ENCODE measurements at regions not wholly inside any gene's neighbourhood (a gene's known extent, or its start where the extent isn't known, plus 50 kb on each side); places are given as distances from the start of the nearest gene placed in this dataset.

- H3K36me3 ChIP-seq (ENCODE audit: insufficient read depth, low read length) = no peaks in the 10 kb centered on the region
- H3K9me3 ChIP-seq (ENCODE audit: low read length) = no peaks in the 10 kb centered on the region
- no peak overlapping the region for H3K4me3 ChIP-seq (ENCODE audit: low read depth, low read length, poor library complexity, severe bottlenecking)
- H3K4me2 ChIP-seq (ENCODE audit: low read length) = no peak overlapping the region
- H3K27me3 ChIP-seq (ENCODE audit: insufficient read depth, low read length) = no peaks in the 10 kb centered on the region
- H3K4me1 ChIP-seq (ENCODE audit: insufficient read depth, low read length, severe bottlenecking) = no peaks in the 10 kb centered on the region
- no peaks in the 10 kb centered on the region for H3K9me2 ChIP-seq (ENCODE audit: low read depth, low read length)
- H3K9ac ChIP-seq (ENCODE audit: low read length) = no peak overlapping the region
- H2AFZ ChIP-seq (ENCODE audit: low read length) = no peak overlapping the region
- no peaks in the 10 kb centered on the region for H4K20me1 ChIP-seq (ENCODE audit: insufficient read depth, low read length)
- H3F3A ChIP-seq (ENCODE audit: insufficient read depth, low read length) = no peaks in the 10 kb centered on the region
- TF ChIP-seq CTCF (IDR thresholded peaks at IDR 0.05; ENCODE audit: low read length) (no peak), EZH2 (IDR thresholded peaks at IDR 0.05; ENCODE audit: borderline replicate concordance, low read length) (no peak)
- no peak overlapping the region for H3K27ac ChIP-seq (ENCODE audit: low read depth, low read length, poor library complexity, severe bottlenecking)
- H3K79me2 ChIP-seq (ENCODE audit: insufficient read depth, low read length) = no peaks in the 10 kb centered on the region
Measured at GRCh38 chr10:64071218-64071617, 550.0 kb downstream of the REEP3 start.

DNA sequence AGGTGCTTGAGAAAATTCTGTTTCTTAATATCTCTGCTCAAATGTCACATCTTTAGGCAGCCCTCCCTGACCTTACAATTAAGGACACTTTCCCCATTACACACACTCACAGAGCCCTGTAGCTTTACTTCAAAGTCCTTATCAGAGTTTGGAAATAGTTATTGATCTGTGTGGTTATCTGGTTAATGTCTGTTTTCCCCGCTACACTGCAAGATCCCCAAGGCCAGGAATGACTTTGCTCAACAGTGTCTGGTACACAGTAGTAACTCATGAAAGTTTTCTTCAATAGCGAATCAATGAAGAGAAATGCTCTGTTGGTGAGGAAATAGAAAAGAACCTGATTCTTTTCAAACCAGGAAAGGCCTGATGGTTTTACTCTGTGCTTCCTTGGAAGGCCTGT lies 554.4 kb downstream of the REEP3 start:
- H3K36me3 ChIP-seq (ENCODE audit: insufficient read depth, low read length) = no peaks in the 10 kb centered on the region
- no peak overlapping the region for H3K27ac ChIP-seq (ENCODE audit: low read depth, low read length, poor library complexity, severe bottlenecking)
- no peaks in the 10 kb centered on the region for H3K79me2 ChIP-seq (ENCODE audit: insufficient read depth, low read length)
- H3K9me2 ChIP-seq (ENCODE audit: low read depth, low read length) = no peaks in the 10 kb centered on the region
- H3K9me3 ChIP-seq (ENCODE audit: low read length) = no peaks in the 10 kb centered on the region
- H3K4me1 ChIP-seq (ENCODE audit: insufficient read depth, low read length, severe bottlenecking) = no peaks in the 10 kb centered on the region
- H4K20me1 ChIP-seq (ENCODE audit: insufficient read depth, low read length) = no peaks in the 10 kb centered on the region
- H3F3A ChIP-seq (ENCODE audit: insufficient read depth, low read length) = no peaks in the 10 kb centered on the region
- no peak overlapping the region for H3K4me2 ChIP-seq (ENCODE audit: low read length)
- H2AFZ ChIP-seq (ENCODE audit: low read length) = no peak overlapping the region
- TF ChIP-seq EZH2 (IDR thresholded peaks at IDR 0.05; ENCODE audit: borderline replicate concordance, low read length) = no peak
- no peak for TF ChIP-seq CTCF (IDR thresholded peaks at IDR 0.05; ENCODE audit: low read length)
- no peak overlapping the region for H3K9ac ChIP-seq (ENCODE audit: low read length)
- H3K27me3 ChIP-seq (ENCODE audit: insufficient read depth, low read length) = no peaks in the 10 kb centered on the region
- H3K4me3 ChIP-seq (ENCODE audit: low read depth, low read length, poor library complexity, severe bottlenecking) = no peak overlapping the region

- H3K9me3 ChIP-seq (ENCODE audit: low read length) = no peaks in the 10 kb centered on the region
- no peak overlapping the region for H2AFZ ChIP-seq (ENCODE audit: low read length)
- no peak overlapping the region for H3K27ac ChIP-seq (ENCODE audit: low read depth, low read length, poor library complexity, severe bottlenecking)
- H3K9me2 ChIP-seq (ENCODE audit: low read depth, low read length) = no peaks in the 10 kb centered on the region
- H3K4me1 ChIP-seq (ENCODE audit: insufficient read depth, low read length, severe bottlenecking) = no peaks in the 10 kb centered on the region
- no peaks in the 10 kb centered on the region for H3K27me3 ChIP-seq (ENCODE audit: insufficient read depth, low read length)
- no peaks in the 10 kb centered on the region for H3K79me2 ChIP-seq (ENCODE audit: insufficient read depth, low read length)
- H3K4me3 ChIP-seq (ENCODE audit: low read depth, low read length, poor library complexity, severe bottlenecking) = no peak overlapping the region
- no peak overlapping the region for H3K4me2 ChIP-seq (ENCODE audit: low read length)
- no peak overlapping the region for H3K9ac ChIP-seq (ENCODE audit: low read length)
- no peaks in the 10 kb centered on the region for H4K20me1 ChIP-seq (ENCODE audit: insufficient read depth, low read length)
- H3F3A ChIP-seq (ENCODE audit: insufficient read depth, low read length) = no peaks in the 10 kb centered on the region
- no peaks in the 10 kb centered on the region for H3K36me3 ChIP-seq (ENCODE audit: insufficient read depth, low read length)
- TF ChIP-seq CTCF (IDR thresholded peaks at IDR 0.05; ENCODE audit: low read length) = no peak
- no peak for TF ChIP-seq EZH2 (IDR thresholded peaks at IDR 0.05; ENCODE audit: borderline replicate concordance, low read length)
Measured at GRCh38 chr10:64076322-64076940, 555.2 kb downstream of the REEP3 start.
